NT2/D1 (cell line): ENCODE measurements at regions not wholly inside any gene's neighbourhood (a gene's known extent, or its start where the extent isn't known, plus 50 kb on each side); places are given as distances from the start of the nearest gene placed in this dataset.

Source experiments
- SUZ12 ChIP-seq: IDR thresholded peaks from 2 replicates; pipeline ENCODE4 v1.6.1; 2011; ENCODE audit not compliant: insufficient read length, insufficient read depth; ENCODE audit errors: extremely low read depth
- YY1 ChIP-seq: IDR thresholded peaks from 2 replicates; pipeline ENCODE4 v1.6.1; 2011; ENCODE audit not compliant: insufficient read length, insufficient read depth
- ZNF274 ChIP-seq: IDR thresholded peaks from 2 replicates; pipeline ENCODE4 v1.6.1; 2011; ENCODE audit warnings: mild to moderate bottlenecking, low read depth, low read length

GRCh38 chr7:126079581-126079980 lies 1150.0 kb upstream of the POT1 start:
- TF ChIP-seq ZNF274 (no peak), YY1 (no peak), SUZ12 (no peak)
